ENCODE measurements at regions not wholly inside any gene's neighbourhood (a gene's known extent, or its start where the extent isn't known, plus 50 kb on each side); places are given as distances from the start of the nearest gene placed in this dataset.

GRCh38 chr6:11429577-11429976, 108.0 kb upstream of the TMEM170B start:
- Histone ChIP-seq H3K9me3 (ENCODE audit: control insufficient read depth, low read length) (no peaks in the 10 kb centered on the region), H3K36me3 (ENCODE audit: control insufficient read depth in 1 of 2, insufficient read depth in 2 of 2, low read depth in 1 of 2, low read length in 2 of 2) (peaks cover 0 to 6% of the 10 kb centered on the region in 2 experiments), H3K79me1 (replicated peaks; ENCODE audit: low read length, poor library complexity, severe bottlenecking) (no peaks in the 10 kb centered on the region), H3K4me3 (ENCODE audit: insufficient read depth in 1 of 2, low read depth in 1 of 2, low read length in 2 of 2) (peak overlapping the region in 1 of 2 experiments; percentile 21), H2BK5ac (ENCODE audit: low read depth, low read length, poor library complexity, severe bottlenecking) (peak overlapping the region; percentile 62), H4K91ac (ENCODE audit: low read length) (peak overlapping the region; percentile 80), H3K18ac (ENCODE audit: low read depth in 1 of 2, low read length in 2 of 2) (peak overlapping the region; percentile 73 to 87), H3K9ac (ENCODE audit: low read length) (no peak overlapping the region), H2BK15ac (ENCODE audit: low read depth, poor library complexity, severe bottlenecking) (peak overlapping the region; percentile 84), H3K14ac (ENCODE audit: low read length in 2 of 2) (peak overlapping the region in 1 of 2 experiments; percentile 64), H3K27me3 (ENCODE audit: control insufficient read depth in 1 of 2, insufficient read depth in 1 of 2, low read length in 2 of 2) (no peaks in the 10 kb centered on the region), H3K4ac (ENCODE audit: low read depth in 1 of 2, low read length in 2 of 2) (peak overlapping the region; percentile 52 to 89), H2BK120ac (ENCODE audit: low read depth, low read length) (no peak overlapping the region), H3K27ac (ENCODE audit: low read length, poor library complexity, severe bottlenecking) (peak overlapping the region; percentile 95), H4K8ac (ENCODE audit: low read length) (peak overlapping the region; percentile 55), H3K4me2 (ENCODE audit: low read length, poor library complexity, severe bottlenecking) (no peak overlapping the region), H2AFZ (ENCODE audit: low read depth, low read length) (no peak overlapping the region), H2BK12ac (ENCODE audit: low read length in 2 of 2) (peak overlapping the region; percentile 90 to 91), H3K4me1 (ENCODE audit: control insufficient read depth, insufficient read depth, low read depth, low read length) (peaks cover 26% of the 10 kb centered on the region), H2AK5ac (ENCODE audit: low read length, severe bottlenecking) (peak overlapping the region; percentile 41), H3K23ac (ENCODE audit: low read length in 2 of 2) (no peak overlapping the region)
- 33% methylated on average over 2 of the region's 2 CpGs for WGBS
- DNase-seq, result no peak

GRCh38 chr6:11428895-11429294, 108.7 kb upstream of the TMEM170B start:
- no peak overlapping the region for H3K23ac ChIP-seq (ENCODE audit: low read length in 2 of 2)
- H4K91ac ChIP-seq (ENCODE audit: low read length), result no peak overlapping the region
- peak overlapping the region in 1 of 2 experiments; percentile 31 for H3K18ac ChIP-seq (ENCODE audit: low read depth in 1 of 2, low read length in 2 of 2)
- no peak overlapping the region for H3K4me3 ChIP-seq (ENCODE audit: insufficient read depth in 1 of 2, low read depth in 1 of 2, low read length in 2 of 2)
- H2BK5ac ChIP-seq (ENCODE audit: low read depth, low read length, poor library complexity, severe bottlenecking), result peak overlapping the region; percentile 61
- no peak overlapping the region for H2BK15ac ChIP-seq (ENCODE audit: low read depth, poor library complexity, severe bottlenecking)
- peaks cover 27% of the 10 kb centered on the region for H3K4me1 ChIP-seq (ENCODE audit: control insufficient read depth, insufficient read depth, low read depth, low read length)
- H2BK12ac ChIP-seq (ENCODE audit: low read length in 2 of 2), result no peak overlapping the region
- peak overlapping the region; percentile 30 for H3K4me2 ChIP-seq (ENCODE audit: low read length, poor library complexity, severe bottlenecking)
- peak overlapping the region; percentile 95 for H3K27ac ChIP-seq (ENCODE audit: low read length, poor library complexity, severe bottlenecking)
- no peaks in the 10 kb centered on the region for H3K79me1 ChIP-seq (replicated peaks; ENCODE audit: low read length, poor library complexity, severe bottlenecking)
- H3K14ac ChIP-seq (ENCODE audit: low read length in 2 of 2), result no peak overlapping the region
- peak; percentile 95 for DNase-seq
- no peak overlapping the region for H3K9ac ChIP-seq (ENCODE audit: low read length)
- no peak overlapping the region for H2AFZ ChIP-seq (ENCODE audit: low read depth, low read length)
- no peak overlapping the region for H4K8ac ChIP-seq (ENCODE audit: low read length)
- no peaks in the 10 kb centered on the region for H3K27me3 ChIP-seq (ENCODE audit: control insufficient read depth in 1 of 2, insufficient read depth in 1 of 2, low read length in 2 of 2)
- H3K9me3 ChIP-seq (ENCODE audit: control insufficient read depth, low read length), result no peaks in the 10 kb centered on the region
- H3K36me3 ChIP-seq (ENCODE audit: control insufficient read depth in 1 of 2, insufficient read depth in 2 of 2, low read depth in 1 of 2, low read length in 2 of 2), result peaks cover 0 to 6% of the 10 kb centered on the region in 2 experiments
- WGBS, result 0% methylated on average over 2 of the region's 3 CpGs
- no peak overlapping the region for H3K4ac ChIP-seq (ENCODE audit: low read depth in 1 of 2, low read length in 2 of 2)
- H2BK120ac ChIP-seq (ENCODE audit: low read depth, low read length), result no peak overlapping the region
- H2AK5ac ChIP-seq (ENCODE audit: low read length, severe bottlenecking), result no peak overlapping the region

GRCh38 chr6:11428371-11428770, 109.2 kb upstream of the TMEM170B start:
- H3K79me1 ChIP-seq (replicated peaks; ENCODE audit: low read length, poor library complexity, severe bottlenecking), result no peaks in the 10 kb centered on the region
- no peak overlapping the region for H3K4me2 ChIP-seq (ENCODE audit: low read length, poor library complexity, severe bottlenecking)
- H3K23ac ChIP-seq (ENCODE audit: low read length in 2 of 2), result no peak overlapping the region
- WGBS, result 36% methylated on average over 2 of the region's 2 CpGs
- peak overlapping the region; percentile 73 for H2AK5ac ChIP-seq (ENCODE audit: low read length, severe bottlenecking)
- H2BK12ac ChIP-seq (ENCODE audit: low read length in 2 of 2), result peak overlapping the region; percentile 44 to 99
- peak overlapping the region; percentile 61 for H2BK5ac ChIP-seq (ENCODE audit: low read depth, low read length, poor library complexity, severe bottlenecking)
- no peak for DNase-seq
- H3K9ac ChIP-seq (ENCODE audit: low read length), result no peak overlapping the region
- H3K4ac ChIP-seq (ENCODE audit: low read depth in 1 of 2, low read length in 2 of 2), result peak overlapping the region in 1 of 2 experiments; percentile 40
- H2BK120ac ChIP-seq (ENCODE audit: low read depth, low read length), result peak overlapping the region; percentile 89
- H3K36me3 ChIP-seq (ENCODE audit: control insufficient read depth in 1 of 2, insufficient read depth in 2 of 2, low read depth in 1 of 2, low read length in 2 of 2), result peaks cover 0 to 6% of the 10 kb centered on the region in 2 experiments
- H2AFZ ChIP-seq (ENCODE audit: low read depth, low read length), result no peak overlapping the region
- peak overlapping the region; percentile 97 for H4K91ac ChIP-seq (ENCODE audit: low read length)
- H3K4me1 ChIP-seq (ENCODE audit: control insufficient read depth, insufficient read depth, low read depth, low read length), result peaks cover 31% of the 10 kb centered on the region
- no peak overlapping the region for H3K14ac ChIP-seq (ENCODE audit: low read length in 2 of 2)
- H2BK15ac ChIP-seq (ENCODE audit: low read depth, poor library complexity, severe bottlenecking), result no peak overlapping the region
- H3K27ac ChIP-seq (ENCODE audit: low read length, poor library complexity, severe bottlenecking), result peak overlapping the region; percentile 95
- H4K8ac ChIP-seq (ENCODE audit: low read length), result peak overlapping the region; percentile 81
- no peak overlapping the region for H3K4me3 ChIP-seq (ENCODE audit: insufficient read depth in 1 of 2, low read depth in 1 of 2, low read length in 2 of 2)
- no peaks in the 10 kb centered on the region for H3K27me3 ChIP-seq (ENCODE audit: control insufficient read depth in 1 of 2, insufficient read depth in 1 of 2, low read length in 2 of 2)
- H3K18ac ChIP-seq (ENCODE audit: low read depth in 1 of 2, low read length in 2 of 2), result peak overlapping the region; percentile 67 to 68
- no peaks in the 10 kb centered on the region for H3K9me3 ChIP-seq (ENCODE audit: control insufficient read depth, low read length)

GRCh38 chr6:11427723-11428245, 109.8 kb upstream of the TMEM170B start:
- peak overlapping the region; percentile 64 to 98 for H3K4ac ChIP-seq (ENCODE audit: low read depth in 1 of 2, low read length in 2 of 2)
- peak overlapping the region; percentile 93 to 97 for H3K18ac ChIP-seq (ENCODE audit: low read depth in 1 of 2, low read length in 2 of 2)
- peak overlapping the region; percentile 99 to 100 for H2BK12ac ChIP-seq (ENCODE audit: low read length in 2 of 2)
- no peak overlapping the region for H3K4me3 ChIP-seq (ENCODE audit: insufficient read depth in 1 of 2, low read depth in 1 of 2, low read length in 2 of 2)
- no peaks in the 10 kb centered on the region for H3K79me1 ChIP-seq (replicated peaks; ENCODE audit: low read length, poor library complexity, severe bottlenecking)
- H3K27ac ChIP-seq (ENCODE audit: low read length, poor library complexity, severe bottlenecking), result peak overlapping the region; percentile 95
- 29% methylated on average over 9 of the region's 10 CpGs for WGBS
- no peaks in the 10 kb centered on the region for H3K9me3 ChIP-seq (ENCODE audit: control insufficient read depth, low read length)
- H3K14ac ChIP-seq (ENCODE audit: low read length in 2 of 2), result peak overlapping the region in 1 of 2 experiments; percentile 96
- DNase-seq, result peak; percentile 56
- no peak overlapping the region for H3K23ac ChIP-seq (ENCODE audit: low read length in 2 of 2)
- H2BK15ac ChIP-seq (ENCODE audit: low read depth, poor library complexity, severe bottlenecking), result peak overlapping the region; percentile 30
- no peak overlapping the region for H3K4me2 ChIP-seq (ENCODE audit: low read length, poor library complexity, severe bottlenecking)
- H3K27me3 ChIP-seq (ENCODE audit: control insufficient read depth in 1 of 2, insufficient read depth in 1 of 2, low read length in 2 of 2), result no peaks in the 10 kb centered on the region
- H2BK5ac ChIP-seq (ENCODE audit: low read depth, low read length, poor library complexity, severe bottlenecking), result peak overlapping the region; percentile 61
- H4K8ac ChIP-seq (ENCODE audit: low read length), result peak overlapping the region; percentile 81
- no peak overlapping the region for H2AFZ ChIP-seq (ENCODE audit: low read depth, low read length)
- peak overlapping the region; percentile 73 for H2AK5ac ChIP-seq (ENCODE audit: low read length, severe bottlenecking)
- peaks cover 0 to 6% of the 10 kb centered on the region in 2 experiments for H3K36me3 ChIP-seq (ENCODE audit: control insufficient read depth in 1 of 2, insufficient read depth in 2 of 2, low read depth in 1 of 2, low read length in 2 of 2)
- H3K4me1 ChIP-seq (ENCODE audit: control insufficient read depth, insufficient read depth, low read depth, low read length), result peaks cover 31% of the 10 kb centered on the region
- H3K9ac ChIP-seq (ENCODE audit: low read length), result no peak overlapping the region
- peak overlapping the region; percentile 89 for H2BK120ac ChIP-seq (ENCODE audit: low read depth, low read length)
- H4K91ac ChIP-seq (ENCODE audit: low read length), result peak overlapping the region; percentile 98
